Gastroesophageal sphincter (tissue), 3 donors: ENCODE measurements at regions not wholly inside any gene's neighbourhood (a gene's known extent, or its start where the extent isn't known, plus 50 kb on each side); places are given as distances from the start of the nearest gene placed in this dataset.

Experiments used
- CTCF ChIP-seq, 4 experiments: fragments of 200-600 bp in 2 of 4; fragments of 450-650 bp in 2 of 4; sonication (generic) in 1 of 4; IDR thresholded peaks; one replicate each; pipeline ENCODE4 v1.5.1; 2017 to 2019; ENCODE audit warnings: antibody characterized with exemption in 4 of 4, mild to moderate bottlenecking in 2 of 4, moderate library complexity in 2 of 4
- EP300 ChIP-seq: sonication (generic); formaldehyde crosslinking; IDR thresholded peaks from one replicate; pipeline ENCODE4 v1.6.1; 2017; ENCODE audit warnings: antibody characterized with exemption, mild to moderate bottlenecking
- POLR2A ChIP-seq, 2 donors: fragments of 450-650 bp; IDR thresholded peaks; one replicate each; pipeline ENCODE4 v1.6.1; 2017; ENCODE audit warnings: antibody characterized with exemption in 2 of 2, mild to moderate bottlenecking in 2 of 2, moderate library complexity in 1 of 2
- POLR2AphosphoS5 ChIP-seq: sonication (generic); formaldehyde crosslinking; IDR thresholded peaks from one replicate; pipeline ENCODE4 v1.6.1; 2017; ENCODE audit warnings: antibody characterized with exemption

DNA sequence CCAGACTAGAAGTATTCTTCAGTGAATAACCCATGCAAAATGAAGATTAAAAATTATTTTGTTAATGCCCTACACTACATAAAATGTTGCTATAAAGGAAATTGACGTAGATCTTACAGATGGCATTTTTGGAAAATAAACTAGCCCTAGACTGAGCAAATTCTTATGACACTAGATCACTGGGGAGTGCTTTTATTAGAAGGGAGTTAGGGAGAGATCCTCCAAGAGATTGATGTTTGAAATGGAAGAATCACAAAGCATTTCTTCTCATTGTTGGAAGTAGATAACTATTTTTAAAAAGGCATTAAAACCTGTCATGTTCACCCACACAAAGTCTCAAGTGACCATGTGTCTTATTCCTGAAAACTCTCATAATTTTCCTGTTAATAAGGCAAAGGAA is 351.1 kb upstream of the TLE4 start:
- TF ChIP-seq POLR2A (IDR thresholded peaks at IDR 0.05) (no peak), CTCF (IDR thresholded peaks at IDR 0.05) (no peak), POLR2AphosphoS5 (no peak), EP300 (no peak)
